ENCODE measurements at regions not wholly inside any gene's neighbourhood (a gene's known extent, or its start where the extent isn't known, plus 50 kb on each side); places are given as distances from the start of the nearest gene placed in this dataset.

DNA sequence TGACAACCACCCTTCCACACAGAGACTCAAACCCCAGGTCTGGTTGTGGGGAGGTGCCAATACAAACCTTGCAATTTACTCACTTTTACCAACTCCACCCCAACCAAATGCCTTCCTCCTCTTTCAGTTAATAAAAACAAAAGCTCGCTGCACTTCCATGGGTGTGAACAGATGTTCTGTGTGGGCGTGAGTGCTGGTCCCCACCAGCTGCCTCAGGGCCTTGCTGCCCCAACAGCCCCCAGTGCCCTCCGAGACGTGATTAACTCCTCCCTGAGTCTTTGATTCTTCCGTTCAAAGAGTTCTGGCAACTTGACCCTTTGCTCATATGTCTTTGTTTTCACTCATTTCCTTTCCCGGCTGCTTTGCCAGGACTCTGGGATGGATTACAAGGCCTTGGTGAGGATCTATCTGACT lies 258.9 kb upstream of the CXCR4 start:
- H3K9me3 Mint-ChIP-seq (ENCODE audit: unreplicated experiment): no peaks in the 10 kb centered on the region
- no peaks in the 10 kb centered on the region for H3K4me1 ChIP-seq (ENCODE audit: insufficient read depth, low read length)
- TF ChIP-seq, protein P1, sequence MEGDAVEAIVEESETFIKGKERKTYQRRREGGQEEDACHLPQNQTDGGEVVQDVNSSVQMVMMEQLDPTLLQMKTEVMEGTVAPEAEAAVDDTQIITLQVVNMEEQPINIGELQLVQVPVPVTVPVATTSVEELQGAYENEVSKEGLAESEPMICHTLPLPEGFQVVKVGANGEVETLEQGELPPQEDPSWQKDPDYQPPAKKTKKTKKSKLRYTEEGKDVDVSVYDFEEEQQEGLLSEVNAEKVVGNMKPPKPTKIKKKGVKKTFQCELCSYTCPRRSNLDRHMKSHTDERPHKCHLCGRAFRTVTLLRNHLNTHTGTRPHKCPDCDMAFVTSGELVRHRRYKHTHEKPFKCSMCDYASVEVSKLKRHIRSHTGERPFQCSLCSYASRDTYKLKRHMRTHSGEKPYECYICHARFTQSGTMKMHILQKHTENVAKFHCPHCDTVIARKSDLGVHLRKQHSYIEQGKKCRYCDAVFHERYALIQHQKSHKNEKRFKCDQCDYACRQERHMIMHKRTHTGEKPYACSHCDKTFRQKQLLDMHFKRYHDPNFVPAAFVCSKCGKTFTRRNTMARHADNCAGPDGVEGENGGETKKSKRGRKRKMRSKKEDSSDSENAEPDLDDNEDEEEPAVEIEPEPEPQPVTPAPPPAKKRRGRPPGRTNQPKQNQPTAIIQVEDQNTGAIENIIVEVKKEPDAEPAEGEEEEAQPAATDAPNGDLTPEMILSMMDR (IDR thresholded peaks at IDR 0.05; ENCODE audit: insufficient read depth, low read depth, low read length): no peak
- no peak for TF ChIP-seq EZH2 (IDR thresholded peaks at IDR 0.05; ENCODE audit: insufficient read depth, low read length)
- H3K4me1 Mint-ChIP-seq (ENCODE audit: low read depth, unreplicated experiment): peaks cover 5% of the 10 kb centered on the region
- no peaks in the 10 kb centered on the region for H3K79me2 ChIP-seq (ENCODE audit: insufficient read depth, low read length)
- H3K36me3 ChIP-seq (ENCODE audit: insufficient read depth, low read length): no peaks in the 10 kb centered on the region
- H2AFZ ChIP-seq (ENCODE audit: low read depth, low read length): peak overlapping the region; percentile 67
- no peak overlapping the region for H3K4me2 ChIP-seq (ENCODE audit: low read length)
- no peaks in the 10 kb centered on the region for H4K20me1 ChIP-seq (ENCODE audit: insufficient read depth, low read length)
- H3K27ac Mint-ChIP-seq (ENCODE audit: unreplicated experiment): no peak overlapping the region
- no peaks in the 10 kb centered on the region for H3K36me3 Mint-ChIP-seq (ENCODE audit: low read depth, unreplicated experiment)
- no peak overlapping the region for H3K4me3 Mint-ChIP-seq (ENCODE audit: unreplicated experiment)
- H3K4me3 ChIP-seq (ENCODE audit: insufficient read depth, low read depth, low read length): no peak overlapping the region
- peaks cover under 1% of the 10 kb centered on the region for H3K27me3 Mint-ChIP-seq (ENCODE audit: low read depth, unreplicated experiment)
- H3K9me3 ChIP-seq (ENCODE audit: insufficient read depth, low read depth, low read length): no peaks in the 10 kb centered on the region
- DNase-seq (ENCODE audit: low read depth) (peak; percentile 13), FAIRE-seq (no peak)
- no peak overlapping the region for H3K9ac ChIP-seq (ENCODE audit: low read length)
- no peak overlapping the region for H3K27ac ChIP-seq (ENCODE audit: low read depth, low read length)
- H3K27me3 ChIP-seq (ENCODE audit: insufficient read depth, low read length): no peaks in the 10 kb centered on the region

DNA sequence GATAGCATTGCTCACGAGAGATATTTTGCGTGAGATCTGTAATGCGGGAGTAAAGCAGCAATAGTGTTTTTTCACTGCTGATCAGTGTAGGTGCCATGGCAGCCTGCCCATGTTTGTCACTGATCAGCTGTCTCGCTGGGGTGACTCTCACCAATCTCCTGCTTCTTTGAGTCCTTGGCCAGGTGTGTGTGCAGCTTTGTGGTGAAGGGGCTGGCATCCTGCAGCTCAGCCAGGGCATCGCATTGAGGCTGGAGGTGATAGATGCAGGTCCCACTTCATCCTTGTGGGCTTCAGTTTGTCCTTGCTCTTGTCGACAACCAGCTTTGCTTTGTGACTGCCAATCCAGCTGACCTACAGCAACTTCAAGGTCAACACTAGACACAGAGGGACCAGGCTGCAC lies 258.3 kb upstream of the CXCR4 start:
- no peaks in the 10 kb centered on the region for H3K79me2 ChIP-seq (ENCODE audit: insufficient read depth, low read length)
- Mint-ChIP-seq H3K27me3 (ENCODE audit: low read depth, unreplicated experiment) (no peaks in the 10 kb centered on the region), H3K9me3 (ENCODE audit: unreplicated experiment) (no peaks in the 10 kb centered on the region), H3K4me1 (ENCODE audit: low read depth, unreplicated experiment) (peaks cover 5% of the 10 kb centered on the region), H3K36me3 (ENCODE audit: low read depth, unreplicated experiment) (no peaks in the 10 kb centered on the region), H3K27ac (ENCODE audit: unreplicated experiment) (no peak overlapping the region), H3K4me3 (ENCODE audit: unreplicated experiment) (no peak overlapping the region)
- no peak overlapping the region for H3K4me2 ChIP-seq (ENCODE audit: low read length)
- H3K36me3 ChIP-seq (ENCODE audit: insufficient read depth, low read length): no peaks in the 10 kb centered on the region
- H2AFZ ChIP-seq (ENCODE audit: low read depth, low read length): peak overlapping the region; percentile 67
- no peaks in the 10 kb centered on the region for H4K20me1 ChIP-seq (ENCODE audit: insufficient read depth, low read length)
- H3K4me1 ChIP-seq (ENCODE audit: insufficient read depth, low read length): no peaks in the 10 kb centered on the region
- H3K4me3 ChIP-seq (ENCODE audit: insufficient read depth, low read depth, low read length): no peak overlapping the region
- no peaks in the 10 kb centered on the region for H3K27me3 ChIP-seq (ENCODE audit: insufficient read depth, low read length)
- no peak for FAIRE-seq
- no peaks in the 10 kb centered on the region for H3K9me3 ChIP-seq (ENCODE audit: insufficient read depth, low read depth, low read length)
- H3K9ac ChIP-seq (ENCODE audit: low read length): no peak overlapping the region
- H3K27ac ChIP-seq (ENCODE audit: low read depth, low read length): no peak overlapping the region
- no peak for TF ChIP-seq EZH2 (IDR thresholded peaks at IDR 0.05; ENCODE audit: insufficient read depth, low read length)
- TF ChIP-seq, protein P1 (IDR thresholded peaks at IDR 0.05; ENCODE audit: insufficient read depth, low read depth, low read length): no peak
- no peak for DNase-seq (ENCODE audit: low read depth)

DNA sequence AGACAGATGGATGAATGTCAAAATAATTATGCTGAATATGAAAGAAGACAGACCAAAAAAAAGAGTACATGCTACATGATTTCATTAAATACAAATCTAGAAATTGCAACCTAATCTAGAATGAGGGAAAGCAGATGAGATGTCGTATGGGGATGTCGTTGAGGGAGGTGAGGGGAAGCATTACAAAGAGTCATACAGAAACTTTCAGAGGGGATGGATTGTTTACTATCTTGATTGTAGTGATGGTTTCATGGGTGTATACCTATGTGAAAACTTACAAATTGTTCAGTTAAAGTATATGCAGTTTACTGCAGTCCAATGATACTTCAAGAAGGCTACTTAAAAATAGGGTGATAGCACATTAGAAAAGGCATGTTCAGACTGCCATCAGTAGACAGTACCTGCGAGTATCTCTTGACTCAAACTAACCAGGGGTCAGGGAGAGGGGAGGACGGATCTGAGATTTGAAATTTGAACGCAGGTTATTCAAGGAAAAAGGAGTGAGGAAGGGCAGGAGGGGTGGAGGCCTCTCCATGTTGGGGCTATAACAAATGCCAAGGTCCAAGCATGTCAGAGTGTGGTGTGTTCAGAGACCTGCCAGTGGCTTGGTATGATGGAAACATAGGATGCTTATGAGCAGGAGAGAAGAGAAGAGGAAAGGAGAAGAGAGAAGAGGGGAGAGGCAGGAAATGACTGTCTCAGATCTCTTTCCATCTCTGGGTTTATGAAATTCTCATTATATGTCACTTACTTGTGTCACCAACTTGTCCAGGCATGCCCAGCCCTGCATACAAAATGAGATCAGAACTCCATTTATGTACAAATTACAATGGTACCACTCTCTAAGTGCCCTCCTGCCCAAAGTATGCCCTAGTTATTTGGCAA lies 257.3 kb upstream of the CXCR4 start:
- H3K36me3 ChIP-seq (ENCODE audit: insufficient read depth, low read length): no peaks in the 10 kb centered on the region
- no peak overlapping the region for H3K4me3 Mint-ChIP-seq (ENCODE audit: unreplicated experiment)
- no peaks in the 10 kb centered on the region for H3K27me3 ChIP-seq (ENCODE audit: insufficient read depth, low read length)
- no peaks in the 10 kb centered on the region for H3K36me3 Mint-ChIP-seq (ENCODE audit: low read depth, unreplicated experiment)
- H3K4me2 ChIP-seq (ENCODE audit: low read length): no peak overlapping the region
- H3K9ac ChIP-seq (ENCODE audit: low read length): no peak overlapping the region
- H3K4me1 Mint-ChIP-seq (ENCODE audit: low read depth, unreplicated experiment): peaks cover 5% of the 10 kb centered on the region
- no peaks in the 10 kb centered on the region for H3K27me3 Mint-ChIP-seq (ENCODE audit: low read depth, unreplicated experiment)
- peak overlapping the region; percentile 38 for H2AFZ ChIP-seq (ENCODE audit: low read depth, low read length)
- no peak for FAIRE-seq
- no peaks in the 10 kb centered on the region for H3K9me3 ChIP-seq (ENCODE audit: insufficient read depth, low read depth, low read length)
- no peak overlapping the region for H3K27ac ChIP-seq (ENCODE audit: low read depth, low read length)
- H3K9me3 Mint-ChIP-seq (ENCODE audit: unreplicated experiment): no peaks in the 10 kb centered on the region
- H3K4me1 ChIP-seq (ENCODE audit: insufficient read depth, low read length): no peaks in the 10 kb centered on the region
- H3K27ac Mint-ChIP-seq (ENCODE audit: unreplicated experiment): peak overlapping the region; percentile 58
- no peak for DNase-seq (ENCODE audit: low read depth)
- no peak overlapping the region for H3K4me3 ChIP-seq (ENCODE audit: insufficient read depth, low read depth, low read length)
- no peaks in the 10 kb centered on the region for H4K20me1 ChIP-seq (ENCODE audit: insufficient read depth, low read length)
- H3K79me2 ChIP-seq (ENCODE audit: insufficient read depth, low read length): no peaks in the 10 kb centered on the region
- TF ChIP-seq, protein P1 (IDR thresholded peaks at IDR 0.05; ENCODE audit: insufficient read depth, low read depth, low read length): no peak
- no peak for TF ChIP-seq EZH2 (IDR thresholded peaks at IDR 0.05; ENCODE audit: insufficient read depth, low read length)
